ENCODE measurements at regions not wholly inside any gene's neighbourhood (a gene's known extent, or its start where the extent isn't known, plus 50 kb on each side); places are given as distances from the start of the nearest gene placed in this dataset.

DNA sequence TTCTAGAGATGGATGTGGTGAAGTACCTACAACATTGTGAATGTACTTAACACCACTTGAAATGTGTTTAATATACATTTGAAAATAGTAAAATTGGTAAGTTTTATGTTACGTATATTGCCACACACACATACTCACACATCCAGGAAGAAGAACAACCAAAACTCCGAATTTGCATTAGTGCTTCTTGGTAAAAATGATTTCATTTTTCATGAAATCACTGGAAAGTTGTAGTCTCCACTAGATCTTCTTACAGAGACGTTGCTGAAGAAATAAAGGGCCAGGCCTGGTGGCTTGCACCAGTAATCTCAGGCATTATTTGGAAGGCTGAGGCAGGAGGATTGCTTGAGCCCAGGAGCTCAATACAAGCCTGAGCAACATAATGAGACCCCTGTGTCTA, 118.6 kb upstream of the ZNF608 start:
- TF ChIP-seq, protein P1, sequence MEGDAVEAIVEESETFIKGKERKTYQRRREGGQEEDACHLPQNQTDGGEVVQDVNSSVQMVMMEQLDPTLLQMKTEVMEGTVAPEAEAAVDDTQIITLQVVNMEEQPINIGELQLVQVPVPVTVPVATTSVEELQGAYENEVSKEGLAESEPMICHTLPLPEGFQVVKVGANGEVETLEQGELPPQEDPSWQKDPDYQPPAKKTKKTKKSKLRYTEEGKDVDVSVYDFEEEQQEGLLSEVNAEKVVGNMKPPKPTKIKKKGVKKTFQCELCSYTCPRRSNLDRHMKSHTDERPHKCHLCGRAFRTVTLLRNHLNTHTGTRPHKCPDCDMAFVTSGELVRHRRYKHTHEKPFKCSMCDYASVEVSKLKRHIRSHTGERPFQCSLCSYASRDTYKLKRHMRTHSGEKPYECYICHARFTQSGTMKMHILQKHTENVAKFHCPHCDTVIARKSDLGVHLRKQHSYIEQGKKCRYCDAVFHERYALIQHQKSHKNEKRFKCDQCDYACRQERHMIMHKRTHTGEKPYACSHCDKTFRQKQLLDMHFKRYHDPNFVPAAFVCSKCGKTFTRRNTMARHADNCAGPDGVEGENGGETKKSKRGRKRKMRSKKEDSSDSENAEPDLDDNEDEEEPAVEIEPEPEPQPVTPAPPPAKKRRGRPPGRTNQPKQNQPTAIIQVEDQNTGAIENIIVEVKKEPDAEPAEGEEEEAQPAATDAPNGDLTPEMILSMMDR (IDR thresholded peaks at IDR 0.05), result no peak
- TF ChIP-seq POLR2AphosphoS5 (IDR thresholded peaks at IDR 0.05; ENCODE audit: low read depth, low read length) (no peak), REST (IDR thresholded peaks at IDR 0.05; ENCODE audit: insufficient read depth in 1 of 2, low read depth in 2 of 2, low read length in 1 of 2) (no peak), TCF7L2 (IDR thresholded peaks at IDR 0.05; ENCODE audit: low read depth, low read length) (no peak), SIN3A (IDR thresholded peaks at IDR 0.05; ENCODE audit: borderline replicate concordance, insufficient read depth, low read depth, low read length) (no peak)
